HCT116 (cell line): ENCODE measurements at regions not wholly inside any gene's neighbourhood (a gene's known extent, or its start where the extent isn't known, plus 50 kb on each side); places are given as distances from the start of the nearest gene placed in this dataset.
"Not testable (repeated sequence)": the region's sequence is repeated elsewhere in the genome, so short reads cannot be mapped to it uniquely, and the experiment has no call there.

Source experiments
- CBX3 ChIP-seq: IDR thresholded peaks from 2 replicates; pipeline ENCODE4 v1.6.1; 2012; ENCODE audit warnings: low read depth
- CEBPB ChIP-seq: IDR thresholded peaks from 2 replicates; pipeline ENCODE4 v1.6.1; 2012; ENCODE audit warnings: low read depth
- EZH2phosphoT487 ChIP-seq: fragments of 200-600 bp; IDR thresholded peaks from 2 replicates; pipeline ENCODE4 v1.6.1; 2018; ENCODE audit warnings: antibody characterized with exemption, borderline replicate concordance
- POLR2A ChIP-seq: IDR thresholded peaks from 2 replicates; pipeline ENCODE4 v1.7.0; 2011; ENCODE audit warnings: borderline replicate concordance; ENCODE audit not compliant: insufficient read depth, insufficient read length; ENCODE audit errors: extremely low read depth
- POLR2AphosphoS5 ChIP-seq: IDR thresholded peaks from 2 replicates; pipeline ENCODE4 v1.6.1; 2011; ENCODE audit warnings: mild to moderate bottlenecking, low read depth, low read length, moderate library complexity
- RAD21 ChIP-seq: IDR thresholded peaks from 2 replicates; pipeline ENCODE4 v1.6.1; 2012; ENCODE audit warnings: low read depth, mild to moderate bottlenecking
- SIN3A ChIP-seq: IDR thresholded peaks from 2 replicates; pipeline ENCODE4 v1.6.1; 2012; ENCODE audit warnings: low read depth
- TCF7L2 ChIP-seq: IDR thresholded peaks from 2 replicates; pipeline ENCODE4 v1.7.0; 2011; ENCODE audit warnings: borderline replicate concordance, inconsistent platforms; ENCODE audit not compliant: insufficient read depth, insufficient read length; ENCODE audit errors: extremely low read depth
- ZNF274 ChIP-seq: fragments of 200-500 bp; sonication (Bioruptor generic); IDR thresholded peaks from 2 replicates; pipeline ENCODE4 v1.6.1; 2014; ENCODE audit warnings: mild to moderate bottlenecking, low read depth, low read length, inconsistent platforms
- TF ChIP-seq, protein P1 (sequence below), 3 experiments: fragments of 200-600 bp in 1 of 3; sonication (generic) in 1 of 3; IDR thresholded peaks in 2 of 3; conservative IDR thresholded peaks in 1 of 3; 2 replicates each; pipeline ENCODE4 v1.5.1; 2012 to 2017; ENCODE audit warnings: low read depth in 2 of 3, low read length in 2 of 3, antibody characterized with exemption in 1 of 3, borderline replicate concordance in 1 of 3, control low read depth in 1 of 3, mild to moderate bottlenecking in 1 of 3, mixed read lengths in 1 of 3, mixed run types in 1 of 3, moderate library complexity in 1 of 3; ENCODE audit not compliant: insufficient read depth in 1 of 3
- TF ChIP-seq, protein P2 (sequence below): IDR thresholded peaks from 2 replicates; pipeline ENCODE4 v1.6.1; 2011; ENCODE audit warnings: mild to moderate bottlenecking, low read length, moderate library complexity; ENCODE audit not compliant: insufficient replicate concordance; ENCODE audit errors: extremely low read depth

DNA sequence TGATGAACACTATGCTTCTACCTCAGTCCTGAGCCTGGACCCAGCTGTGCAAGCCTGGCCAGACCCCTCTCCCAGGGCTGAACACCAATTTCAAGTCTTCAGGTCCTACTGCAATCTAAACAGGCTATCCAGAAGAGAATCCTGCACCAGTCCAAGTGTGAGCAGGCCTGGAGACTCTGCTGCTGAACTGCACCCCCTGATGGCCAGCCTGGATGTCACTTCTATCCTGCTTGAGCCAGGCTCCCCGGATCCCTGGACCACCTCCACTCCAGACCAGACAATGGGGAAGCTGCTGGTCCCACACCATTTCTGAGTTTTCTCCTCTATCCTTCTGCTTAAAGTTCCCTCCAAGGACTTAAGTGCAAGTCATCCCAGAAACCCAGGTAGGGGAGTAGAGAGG lies 127.3 kb upstream of the TRIM73 start:
- TF ChIP-seq ZNF274, POLR2A, EZH2phosphoT487, CBX3, TCF7L2, RAD21, SIN3A, CEBPB, POLR2AphosphoS5: not testable (repeated sequence)
- TF ChIP-seq, protein P1, sequence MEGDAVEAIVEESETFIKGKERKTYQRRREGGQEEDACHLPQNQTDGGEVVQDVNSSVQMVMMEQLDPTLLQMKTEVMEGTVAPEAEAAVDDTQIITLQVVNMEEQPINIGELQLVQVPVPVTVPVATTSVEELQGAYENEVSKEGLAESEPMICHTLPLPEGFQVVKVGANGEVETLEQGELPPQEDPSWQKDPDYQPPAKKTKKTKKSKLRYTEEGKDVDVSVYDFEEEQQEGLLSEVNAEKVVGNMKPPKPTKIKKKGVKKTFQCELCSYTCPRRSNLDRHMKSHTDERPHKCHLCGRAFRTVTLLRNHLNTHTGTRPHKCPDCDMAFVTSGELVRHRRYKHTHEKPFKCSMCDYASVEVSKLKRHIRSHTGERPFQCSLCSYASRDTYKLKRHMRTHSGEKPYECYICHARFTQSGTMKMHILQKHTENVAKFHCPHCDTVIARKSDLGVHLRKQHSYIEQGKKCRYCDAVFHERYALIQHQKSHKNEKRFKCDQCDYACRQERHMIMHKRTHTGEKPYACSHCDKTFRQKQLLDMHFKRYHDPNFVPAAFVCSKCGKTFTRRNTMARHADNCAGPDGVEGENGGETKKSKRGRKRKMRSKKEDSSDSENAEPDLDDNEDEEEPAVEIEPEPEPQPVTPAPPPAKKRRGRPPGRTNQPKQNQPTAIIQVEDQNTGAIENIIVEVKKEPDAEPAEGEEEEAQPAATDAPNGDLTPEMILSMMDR (IDR thresholded peaks at IDR 0.05 in 2 of 3, conservative IDR thresholded peaks at IDR 0.05 in 1 of 3; ENCODE audit: borderline replicate concordance in 1 of 3, insufficient read depth in 1 of 3, low read depth in 2 of 3, low read length in 2 of 3), result not testable (repeated sequence)
- TF ChIP-seq, protein P2, sequence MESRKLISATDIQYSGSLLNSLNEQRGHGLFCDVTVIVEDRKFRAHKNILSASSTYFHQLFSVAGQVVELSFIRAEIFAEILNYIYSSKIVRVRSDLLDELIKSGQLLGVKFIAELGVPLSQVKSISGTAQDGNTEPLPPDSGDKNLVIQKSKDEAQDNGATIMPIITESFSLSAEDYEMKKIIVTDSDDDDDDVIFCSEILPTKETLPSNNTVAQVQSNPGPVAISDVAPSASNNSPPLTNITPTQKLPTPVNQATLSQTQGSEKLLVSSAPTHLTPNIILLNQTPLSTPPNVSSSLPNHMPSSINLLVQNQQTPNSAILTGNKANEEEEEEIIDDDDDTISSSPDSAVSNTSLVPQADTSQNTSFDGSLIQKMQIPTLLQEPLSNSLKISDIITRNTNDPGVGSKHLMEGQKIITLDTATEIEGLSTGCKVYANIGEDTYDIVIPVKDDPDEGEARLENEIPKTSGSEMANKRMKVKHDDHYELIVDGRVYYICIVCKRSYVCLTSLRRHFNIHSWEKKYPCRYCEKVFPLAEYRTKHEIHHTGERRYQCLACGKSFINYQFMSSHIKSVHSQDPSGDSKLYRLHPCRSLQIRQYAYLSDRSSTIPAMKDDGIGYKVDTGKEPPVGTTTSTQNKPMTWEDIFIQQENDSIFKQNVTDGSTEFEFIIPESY, result not testable (repeated sequence)
